Esophagus squamous epithelium (tissue), 4 donors: ENCODE measurements at regions not wholly inside any gene's neighbourhood (a gene's known extent, or its start where the extent isn't known, plus 50 kb on each side); places are given as distances from the start of the nearest gene placed in this dataset.

Experiments
- POLR2A ChIP-seq, 4 donors: fragments of 450-650 bp; IDR thresholded peaks; one replicate each; pipeline ENCODE4 v1.6.1; 2017; ENCODE audit warnings: antibody characterized with exemption in 4 of 4, mild to moderate bottlenecking in 4 of 4, moderate library complexity in 3 of 4
- TF ChIP-seq, protein P1 (sequence below), 6 experiments: fragments of 450-650 bp in 4 of 6; fragments of 200-600 bp in 2 of 6; sonication (generic) in 2 of 6; IDR thresholded peaks; one replicate each; pipeline ENCODE4 v1.5.1; 2016 to 2019; ENCODE audit warnings: antibody characterized with exemption in 6 of 6, mild to moderate bottlenecking in 4 of 6, moderate library complexity in 4 of 6

GRCh38 chr5:171593976-171594375, 174.5 kb downstream of the FGF18 start:
- TF ChIP-seq, protein P1, sequence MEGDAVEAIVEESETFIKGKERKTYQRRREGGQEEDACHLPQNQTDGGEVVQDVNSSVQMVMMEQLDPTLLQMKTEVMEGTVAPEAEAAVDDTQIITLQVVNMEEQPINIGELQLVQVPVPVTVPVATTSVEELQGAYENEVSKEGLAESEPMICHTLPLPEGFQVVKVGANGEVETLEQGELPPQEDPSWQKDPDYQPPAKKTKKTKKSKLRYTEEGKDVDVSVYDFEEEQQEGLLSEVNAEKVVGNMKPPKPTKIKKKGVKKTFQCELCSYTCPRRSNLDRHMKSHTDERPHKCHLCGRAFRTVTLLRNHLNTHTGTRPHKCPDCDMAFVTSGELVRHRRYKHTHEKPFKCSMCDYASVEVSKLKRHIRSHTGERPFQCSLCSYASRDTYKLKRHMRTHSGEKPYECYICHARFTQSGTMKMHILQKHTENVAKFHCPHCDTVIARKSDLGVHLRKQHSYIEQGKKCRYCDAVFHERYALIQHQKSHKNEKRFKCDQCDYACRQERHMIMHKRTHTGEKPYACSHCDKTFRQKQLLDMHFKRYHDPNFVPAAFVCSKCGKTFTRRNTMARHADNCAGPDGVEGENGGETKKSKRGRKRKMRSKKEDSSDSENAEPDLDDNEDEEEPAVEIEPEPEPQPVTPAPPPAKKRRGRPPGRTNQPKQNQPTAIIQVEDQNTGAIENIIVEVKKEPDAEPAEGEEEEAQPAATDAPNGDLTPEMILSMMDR (IDR thresholded peaks at IDR 0.05) = no peak
- no peak for TF ChIP-seq POLR2A (IDR thresholded peaks at IDR 0.05)
